ENCODE measurements at regions not wholly inside any gene's neighbourhood (a gene's known extent, or its start where the extent isn't known, plus 50 kb on each side); places are given as distances from the start of the nearest gene placed in this dataset.
"Not testable (repeated sequence)": the region's sequence is repeated elsewhere in the genome, so short reads cannot be mapped to it uniquely, and the experiment has no call there.

DNA sequence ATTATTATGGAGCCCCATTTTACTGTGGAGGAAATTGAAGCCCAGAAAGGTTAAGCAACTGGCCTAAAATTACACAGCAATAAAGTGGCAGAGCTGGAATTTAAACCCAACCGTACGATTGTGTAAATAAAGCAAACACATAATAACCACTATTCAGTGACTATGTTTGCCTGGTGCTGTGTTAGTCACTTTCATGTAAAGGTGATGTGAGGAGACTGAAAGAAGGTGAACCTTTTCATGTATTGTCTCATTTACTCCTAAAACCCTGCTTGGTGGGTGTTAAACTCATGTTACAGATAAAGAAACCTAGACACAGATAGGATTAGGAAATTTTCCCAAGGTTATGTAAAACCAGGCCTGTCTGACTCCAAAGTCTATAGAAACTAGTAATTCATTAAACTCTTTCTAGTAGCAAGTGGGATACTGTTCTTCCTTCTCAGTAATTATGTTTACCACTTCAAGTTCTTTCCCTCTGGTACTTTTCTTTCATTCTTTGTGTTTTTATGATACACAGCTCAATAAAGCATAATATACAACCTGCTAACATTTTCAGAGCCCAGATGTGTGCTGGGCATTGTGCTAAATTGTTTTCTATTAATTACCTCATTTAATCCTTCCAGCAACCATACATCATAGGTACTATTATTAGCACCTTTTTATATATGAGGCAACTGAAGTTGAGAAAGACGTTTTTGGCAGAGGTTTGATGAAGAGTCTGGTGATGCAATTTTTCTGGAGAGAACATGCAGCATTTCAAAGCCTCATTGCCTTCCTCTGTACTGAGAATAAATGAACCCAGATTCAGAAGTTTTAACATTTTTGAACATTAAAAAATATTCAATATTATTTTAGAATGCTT is 202.7 kb downstream of the SPRY1 start:
- Histone ChIP-seq H3K27me3 (no peaks in the 10 kb centered on the region), H3K36me3 (no peaks in the 10 kb centered on the region), H3K4me3 (no peak overlapping the region), H3K27ac (peak overlapping the region in 3 of 4 donors; percentile 41 to 64 (median 64)), H3K4me1 (peaks cover 0 to 33% (median 19%) of the 10 kb centered on the region in 4 donors), H3K9me3 (no peaks in the 10 kb centered on the region)
- DNase-seq (ENCODE audit: low spot score in 2 of 2) = peak in 1 of 2 donors; percentile 12
- TF ChIP-seq EP300 (IDR thresholded peaks at IDR 0.05) (peak in 1 of 2 donors; percentile 47), POLR2A (IDR thresholded peaks at IDR 0.05) (no peak)
- 61 to 66% methylated on average over 3 of the region's 3 CpGs for WGBS, 2 donors

DNA sequence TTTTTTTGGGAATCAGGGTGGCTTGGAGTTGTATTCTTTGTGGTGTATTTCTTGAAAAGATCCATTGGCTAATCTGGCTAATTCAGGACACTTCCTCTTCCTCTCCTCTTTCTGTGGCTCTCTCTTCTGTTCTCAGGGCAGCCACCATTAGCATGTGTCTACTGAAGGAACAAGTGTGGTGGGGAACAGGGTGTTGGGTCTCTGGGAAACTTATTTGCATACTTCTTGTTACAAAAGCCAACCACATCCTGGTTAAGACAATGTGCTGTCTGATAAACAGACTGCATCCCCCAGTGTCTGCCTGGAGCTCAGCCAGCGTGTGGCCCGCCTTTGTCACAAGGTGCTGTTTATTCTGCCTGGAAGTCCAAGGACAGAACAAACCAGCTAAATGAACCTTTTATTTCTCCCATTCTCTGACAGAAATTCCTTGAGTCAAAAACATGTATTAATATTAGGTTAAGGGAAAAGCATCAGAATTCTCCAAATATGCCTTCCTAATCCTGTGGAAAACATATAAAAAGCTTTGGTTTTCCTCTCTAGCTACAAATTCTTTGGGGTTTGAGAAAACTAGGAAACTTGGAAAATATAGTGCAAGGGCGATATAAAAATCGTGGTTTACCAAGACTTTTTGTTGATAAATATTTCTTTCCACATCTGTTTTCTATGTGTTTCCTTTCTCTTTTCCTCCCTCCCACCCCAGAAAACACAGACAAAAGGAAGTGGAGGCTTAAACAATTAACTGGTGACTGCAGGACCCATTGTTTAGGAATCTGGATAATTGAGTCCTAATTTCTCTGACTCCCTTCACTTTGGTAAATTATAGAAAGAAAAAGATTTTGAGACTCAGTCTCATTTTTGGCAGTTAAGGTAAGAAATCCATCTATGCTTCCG is 203.6 kb downstream of the SPRY1 start:
- no peak for TF ChIP-seq CTCF (IDR thresholded peaks at IDR 0.05)
- TF ChIP-seq POLR2A (IDR thresholded peaks at IDR 0.05) = no peak
- peak in 1 of 2 donors; percentile 34 for TF ChIP-seq EP300 (IDR thresholded peaks at IDR 0.05)
- no peak overlapping the region for H3K4me3 ChIP-seq
- H3K4me1 ChIP-seq = peaks cover 0 to 33% (median 19%) of the 10 kb centered on the region in 4 donors
- H3K9me3 ChIP-seq = no peaks in the 10 kb centered on the region
- no peaks in the 10 kb centered on the region for H3K36me3 ChIP-seq
- no peaks in the 10 kb centered on the region for H3K27me3 ChIP-seq
- H3K27ac ChIP-seq = peak overlapping the region in 3 of 4 donors; percentile 41 to 64 (median 64)
- 25 to 29% methylated on average over 5 of the region's 5 CpGs for whole genome bisulfite sequencing, 2 donors
- peak; percentile 56 to 61 for DNase-seq (ENCODE audit: low spot score in 2 of 2)

- TF ChIP-seq EP300 (IDR thresholded peaks at IDR 0.05) = no peak
- no peak for TF ChIP-seq POLR2A (IDR thresholded peaks at IDR 0.05)
- TF ChIP-seq CTCF (IDR thresholded peaks at IDR 0.05) = no peak
- WGBS, 2 donors = 50 to 52% methylated on average over 6 of the region's 6 CpGs
- H3K27me3 ChIP-seq = no peaks in the 10 kb centered on the region
- no peaks in the 10 kb centered on the region for H3K36me3 ChIP-seq
- peak overlapping the region in 2 of 4 donors; percentile 41 to 64 for H3K27ac ChIP-seq
- H3K9me3 ChIP-seq = no peaks in the 10 kb centered on the region
- H3K4me3 ChIP-seq = no peak overlapping the region
- H3K4me1 ChIP-seq = peaks cover 0 to 33% (median 19%) of the 10 kb centered on the region in 4 donors
- no peak for DNase-seq (ENCODE audit: low spot score in 2 of 2)
These were observed 204.7 kb downstream of the SPRY1 start for GRCh38 chr4:123600987-123601904.

- H3K27ac ChIP-seq = no peak overlapping the region
- H3K36me3 ChIP-seq = no peaks in the 10 kb centered on the region
- DNase-seq (ENCODE audit: low spot score in 2 of 2) = no peak
- H3K9me3 ChIP-seq = no peaks in the 10 kb centered on the region
- no peaks in the 10 kb centered on the region for H3K27me3 ChIP-seq
- H3K4me1 ChIP-seq = peaks cover 0 to 33% (median 19%) of the 10 kb centered on the region in 4 donors
- no peak overlapping the region for H3K4me3 ChIP-seq
- TF ChIP-seq EP300 (IDR thresholded peaks at IDR 0.05) (no peak), CTCF (IDR thresholded peaks at IDR 0.05) (no peak), POLR2A (IDR thresholded peaks at IDR 0.05) (no peak)
- WGBS, 2 donors = 76 to 87% methylated on average over 4 of the region's 4 CpGs
These were observed 205.4 kb downstream of the SPRY1 start for GRCh38 chr4:123602007-123602406.

DNA sequence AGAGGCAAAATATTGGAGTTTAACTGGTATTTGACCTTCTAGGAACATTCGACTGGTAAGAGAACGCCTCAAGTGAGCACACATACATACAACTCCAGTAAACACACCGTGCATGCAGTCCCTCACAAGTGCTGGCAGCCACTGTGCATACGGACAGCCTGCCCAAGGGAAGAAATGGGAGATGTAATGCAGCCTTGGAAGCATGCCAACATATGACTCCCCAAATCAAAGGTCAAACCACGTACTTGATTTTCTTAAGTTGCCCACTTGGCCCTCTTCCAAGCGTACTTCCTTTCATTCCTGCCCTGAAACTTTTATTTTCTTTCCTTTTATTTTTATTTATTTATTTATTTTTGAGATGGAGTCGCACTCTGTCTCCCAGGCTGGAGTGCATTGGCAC is 206.6 kb downstream of the SPRY1 start:
- H3K27ac ChIP-seq = no peak overlapping the region
- peaks cover 0 to 33% (median 19%) of the 10 kb centered on the region in 4 donors for H3K4me1 ChIP-seq
- no peak for DNase-seq (ENCODE audit: low spot score in 2 of 2)
- WGBS, 2 donors = 65 to 72% methylated on average over 7 of the region's 7 CpGs
- no peaks in the 10 kb centered on the region for H3K9me3 ChIP-seq
- H3K27me3 ChIP-seq = no peaks in the 10 kb centered on the region
- H3K4me3 ChIP-seq = no peak overlapping the region
- no peaks in the 10 kb centered on the region for H3K36me3 ChIP-seq
- TF ChIP-seq EP300 (IDR thresholded peaks at IDR 0.05) (no peak), POLR2A (IDR thresholded peaks at IDR 0.05) (no peak), CTCF (IDR thresholded peaks at IDR 0.05) (no peak)

GRCh38 chr4:123605797-123606196 is 209.2 kb downstream of the SPRY1 start:
- not testable (repeated sequence) for H3K27ac ChIP-seq; H3K9me3 ChIP-seq; DNase-seq (ENCODE audit: low spot score in 2 of 2); H3K27me3 ChIP-seq; H3K4me3 ChIP-seq; H3K36me3 ChIP-seq
- peaks cover 0 to 18% (median 6%) of the 10 kb centered on the region in 4 donors for H3K4me1 ChIP-seq
- WGBS, 2 donors = 82% methylated on average over 4 of the region's 4 CpGs
